H4 (cell line): ENCODE measurements at regions not wholly inside any gene's neighbourhood (a gene's known extent, or its start where the extent isn't known, plus 50 kb on each side); places are given as distances from the start of the nearest gene placed in this dataset.

ENCODE experiments used
- DNase-seq: peaks from one replicate; pipeline ENCODE4 v3.0.0-alpha.2; 2015; ENCODE audit warnings: low spot score

GRCh38 chrX:151476604-151477303 is 79.7 kb downstream of the VMA21 start:
- no peak for DNase-seq

DNA sequence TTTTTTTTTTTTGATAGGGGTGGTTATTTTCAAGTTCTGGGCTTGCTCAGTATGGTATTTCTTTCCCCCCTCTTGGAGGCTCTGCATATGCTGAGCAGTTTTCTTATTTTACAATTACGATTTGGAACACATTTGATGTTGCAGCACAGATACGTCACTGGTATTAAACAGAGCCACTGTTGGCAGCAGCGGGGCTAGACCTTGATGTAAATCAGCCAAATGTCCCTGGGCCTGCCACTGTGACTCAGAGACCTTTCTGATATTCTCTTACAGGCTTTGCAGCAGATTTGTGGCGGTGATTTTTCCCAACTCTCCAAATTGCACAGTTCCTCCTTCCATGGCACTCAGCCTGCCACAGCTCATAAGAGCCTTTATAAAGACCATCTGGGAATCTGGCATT is 81.1 kb downstream of the VMA21 start:
- DNase-seq: no peak

DNA sequence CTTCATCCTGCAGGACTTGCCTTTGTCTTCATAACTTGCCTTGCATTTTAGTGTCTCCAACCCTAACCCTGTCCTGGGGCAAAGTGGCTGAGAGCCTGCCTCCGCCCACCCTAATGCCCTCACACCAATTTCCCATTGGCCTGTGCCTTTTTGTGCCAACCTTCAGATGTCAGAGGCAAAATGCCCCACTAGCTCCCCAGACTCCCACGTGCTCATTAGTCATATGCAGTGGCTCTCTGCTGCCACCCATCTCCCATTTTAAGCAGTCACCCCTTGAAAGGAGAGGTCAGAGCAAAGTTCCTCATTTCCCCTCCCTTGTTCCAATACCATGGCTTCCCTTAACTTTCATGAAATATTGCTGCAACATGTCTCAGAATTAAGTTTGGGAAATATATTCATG is 74.8 kb upstream of the PASD1 start:
- peak; percentile 16 for DNase-seq

DNA sequence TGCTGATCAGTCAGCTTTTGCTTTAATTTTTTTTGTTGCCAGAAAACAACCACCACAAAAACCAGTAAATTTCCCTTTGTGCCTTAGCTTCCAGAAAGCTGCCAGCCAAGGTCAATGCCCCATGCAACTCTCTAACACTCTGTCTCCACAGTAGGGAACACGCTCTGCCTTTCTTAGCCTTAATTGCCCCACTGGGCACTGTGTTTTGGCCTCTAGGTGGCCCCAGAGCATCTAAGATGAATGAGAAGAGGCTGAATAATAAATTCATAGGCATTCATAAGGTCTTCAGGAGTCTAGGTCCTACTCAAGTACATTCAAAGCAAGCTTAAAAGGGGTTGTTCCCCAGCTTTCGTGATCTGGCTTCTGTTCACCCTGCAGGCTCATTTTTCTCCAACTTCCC is 57.7 kb upstream of the PASD1 start:
- peak; percentile 6 for DNase-seq

DNA sequence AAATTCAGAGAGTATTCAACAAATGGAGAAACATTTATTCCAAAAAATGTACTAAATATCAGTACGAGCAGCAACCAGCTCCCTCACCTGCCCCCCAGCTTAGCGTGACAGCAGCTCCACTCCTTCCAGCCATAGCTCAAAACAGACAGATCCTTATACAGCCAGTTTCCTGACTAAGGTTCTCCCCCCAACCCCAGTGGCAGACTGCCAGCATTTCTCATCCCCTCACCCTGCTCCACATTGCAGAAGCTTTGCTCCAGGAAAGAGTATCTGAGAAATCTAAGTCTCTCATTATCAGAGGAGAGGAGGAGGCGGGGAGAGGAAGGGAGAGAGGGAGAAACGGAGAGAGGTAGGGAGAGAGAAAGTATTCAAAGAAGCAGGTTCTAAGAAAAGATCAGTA is 53.3 kb upstream of the PASD1 start:
- DNase-seq: no peak

GRCh38 chrX:151513472-151513871 is 50.0 kb upstream of the PASD1 start:
- no peak for DNase-seq
